Adrenal gland (tissue), 5 donors: ENCODE measurements at regions not wholly inside any gene's neighbourhood (a gene's known extent, or its start where the extent isn't known, plus 50 kb on each side); places are given as distances from the start of the nearest gene placed in this dataset.

ENCODE experiments used
- POLR2A ChIP-seq, 2 donors: fragments of 450-650 bp; IDR thresholded peaks; one replicate each; pipeline ENCODE4 v1.6.1; 2017; ENCODE audit warnings: antibody characterized with exemption in 2 of 2, mild to moderate bottlenecking in 2 of 2, moderate library complexity in 1 of 2
- TF ChIP-seq, protein P1 (sequence below), 6 experiments: fragments of 450-650 bp in 4 of 6; fragments of 200-600 bp in 2 of 6; sonication (generic) in 1 of 6; IDR thresholded peaks; 1 replicate in 5 of 6; 2 replicates in 1 of 6; pipeline versions ENCODE4 v1.5.1 to v1.8.0; 2016 to 2021; ENCODE audit warnings: antibody characterized with exemption in 6 of 6, mild to moderate bottlenecking in 2 of 6, moderate library complexity in 1 of 6
- donor health status: DM: no; HTN: no; CAD: no.

- TF ChIP-seq, protein P1, sequence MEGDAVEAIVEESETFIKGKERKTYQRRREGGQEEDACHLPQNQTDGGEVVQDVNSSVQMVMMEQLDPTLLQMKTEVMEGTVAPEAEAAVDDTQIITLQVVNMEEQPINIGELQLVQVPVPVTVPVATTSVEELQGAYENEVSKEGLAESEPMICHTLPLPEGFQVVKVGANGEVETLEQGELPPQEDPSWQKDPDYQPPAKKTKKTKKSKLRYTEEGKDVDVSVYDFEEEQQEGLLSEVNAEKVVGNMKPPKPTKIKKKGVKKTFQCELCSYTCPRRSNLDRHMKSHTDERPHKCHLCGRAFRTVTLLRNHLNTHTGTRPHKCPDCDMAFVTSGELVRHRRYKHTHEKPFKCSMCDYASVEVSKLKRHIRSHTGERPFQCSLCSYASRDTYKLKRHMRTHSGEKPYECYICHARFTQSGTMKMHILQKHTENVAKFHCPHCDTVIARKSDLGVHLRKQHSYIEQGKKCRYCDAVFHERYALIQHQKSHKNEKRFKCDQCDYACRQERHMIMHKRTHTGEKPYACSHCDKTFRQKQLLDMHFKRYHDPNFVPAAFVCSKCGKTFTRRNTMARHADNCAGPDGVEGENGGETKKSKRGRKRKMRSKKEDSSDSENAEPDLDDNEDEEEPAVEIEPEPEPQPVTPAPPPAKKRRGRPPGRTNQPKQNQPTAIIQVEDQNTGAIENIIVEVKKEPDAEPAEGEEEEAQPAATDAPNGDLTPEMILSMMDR (IDR thresholded peaks at IDR 0.05) = no peak
- no peak for TF ChIP-seq POLR2A (IDR thresholded peaks at IDR 0.05)
Measured at GRCh38 chr2:185531721-185532120, 206.9 kb upstream of the FSIP2 start.
